ENCODE measurements at regions not wholly inside any gene's neighbourhood (a gene's known extent, or its start where the extent isn't known, plus 50 kb on each side); places are given as distances from the start of the nearest gene placed in this dataset.

GRCh38 chr5:145044970-145045369 lies 790.2 kb downstream of the PRELID2 start:
- POLR2A ChIA-PET, result no interaction called here
- DNase-seq (ENCODE audit: low read depth, low spot score) (no peak), ATAC-seq (no peak)
- BruUV-seq (replicated peaks), result no TSS peak
- TF ChIP-seq TCF7L2 (IDR thresholded peaks at IDR 0.05; ENCODE audit: low read depth, low read length) (no peak), REST (IDR thresholded peaks at IDR 0.05; ENCODE audit: insufficient read depth in 1 of 2, low read depth in 2 of 2, low read length in 1 of 2) (no peak), SIN3A (IDR thresholded peaks at IDR 0.05; ENCODE audit: borderline replicate concordance, insufficient read depth, low read depth, low read length) (no peak), POLR2AphosphoS5 (IDR thresholded peaks at IDR 0.05; ENCODE audit: low read depth, low read length) (no peak)
- TF ChIP-seq, protein P1, sequence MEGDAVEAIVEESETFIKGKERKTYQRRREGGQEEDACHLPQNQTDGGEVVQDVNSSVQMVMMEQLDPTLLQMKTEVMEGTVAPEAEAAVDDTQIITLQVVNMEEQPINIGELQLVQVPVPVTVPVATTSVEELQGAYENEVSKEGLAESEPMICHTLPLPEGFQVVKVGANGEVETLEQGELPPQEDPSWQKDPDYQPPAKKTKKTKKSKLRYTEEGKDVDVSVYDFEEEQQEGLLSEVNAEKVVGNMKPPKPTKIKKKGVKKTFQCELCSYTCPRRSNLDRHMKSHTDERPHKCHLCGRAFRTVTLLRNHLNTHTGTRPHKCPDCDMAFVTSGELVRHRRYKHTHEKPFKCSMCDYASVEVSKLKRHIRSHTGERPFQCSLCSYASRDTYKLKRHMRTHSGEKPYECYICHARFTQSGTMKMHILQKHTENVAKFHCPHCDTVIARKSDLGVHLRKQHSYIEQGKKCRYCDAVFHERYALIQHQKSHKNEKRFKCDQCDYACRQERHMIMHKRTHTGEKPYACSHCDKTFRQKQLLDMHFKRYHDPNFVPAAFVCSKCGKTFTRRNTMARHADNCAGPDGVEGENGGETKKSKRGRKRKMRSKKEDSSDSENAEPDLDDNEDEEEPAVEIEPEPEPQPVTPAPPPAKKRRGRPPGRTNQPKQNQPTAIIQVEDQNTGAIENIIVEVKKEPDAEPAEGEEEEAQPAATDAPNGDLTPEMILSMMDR (IDR thresholded peaks at IDR 0.05), result no peak
- intact Hi-C loops (cut with micrococcal nuclease; ENCODE audit: unreplicated experiment) (no loop called here), in situ Hi-C loops (cut with HindIII; ENCODE audit: low pct_unique_long_range_greater_than_20kb, low sequenced_read_pairs) (no loop called here)
- CTCF ChIA-PET, result interaction anchor here (0.7 kb wide), 1 partner anchor 135 kb away, joined by 3 read pairs; no protein-coding TSS in a partner anchor
- H3K4me1 ChIP-seq (ENCODE audit: control insufficient read depth, insufficient read depth, low read length), result no peaks in the 10 kb centered on the region
- H3K27ac ChIP-seq (ENCODE audit: low read length), result no peak overlapping the region
- no peaks in the 10 kb centered on the region for H3K36me3 ChIP-seq (ENCODE audit: control insufficient read depth, insufficient read depth, low read length)
- no peak overlapping the region for H3K4me3 ChIP-seq (ENCODE audit: low read depth in 2 of 2, low read length in 2 of 2)
- no peaks in the 10 kb centered on the region for H3K27me3 ChIP-seq (ENCODE audit: control insufficient read depth, insufficient read depth, low read length)
- no peaks in the 10 kb centered on the region for H3K9me3 ChIP-seq (ENCODE audit: control insufficient read depth, insufficient read depth, low read depth, low read length)

DNA sequence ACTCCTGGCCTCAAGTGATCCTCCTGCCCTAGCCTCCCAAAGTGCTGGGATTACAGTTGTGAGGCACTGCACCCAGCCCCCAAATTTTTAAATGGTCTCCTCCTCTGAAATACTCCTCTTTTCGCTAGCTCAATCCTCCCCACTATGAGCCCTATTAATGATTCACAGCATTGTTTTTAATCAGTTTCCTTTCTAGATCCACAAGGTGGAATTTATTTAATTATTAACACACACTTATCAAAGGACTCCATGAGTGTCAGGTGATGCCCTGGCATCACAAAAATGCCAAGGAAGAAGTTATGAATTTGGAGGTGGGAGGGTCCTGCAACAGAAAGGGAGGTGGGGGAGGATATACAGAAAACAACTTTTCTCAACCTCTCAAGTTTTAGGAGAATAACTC lies 806.5 kb downstream of the PRELID2 start:
- Histone ChIP-seq H3K4me1 (ENCODE audit: control insufficient read depth, insufficient read depth, low read length) (no peaks in the 10 kb centered on the region), H3K4me3 (ENCODE audit: low read depth in 2 of 2, low read length in 2 of 2) (no peak overlapping the region), H3K27me3 (ENCODE audit: control insufficient read depth, insufficient read depth, low read length) (no peaks in the 10 kb centered on the region), H3K27ac (ENCODE audit: low read length) (no peak overlapping the region), H3K9me3 (ENCODE audit: control insufficient read depth, insufficient read depth, low read depth, low read length) (no peaks in the 10 kb centered on the region), H3K36me3 (ENCODE audit: control insufficient read depth, insufficient read depth, low read length) (no peaks in the 10 kb centered on the region)
- TF ChIP-seq, protein P1 (IDR thresholded peaks at IDR 0.05), result no peak
- TF ChIP-seq REST (IDR thresholded peaks at IDR 0.05; ENCODE audit: insufficient read depth in 1 of 2, low read depth in 2 of 2, low read length in 1 of 2), result no peak
- TF ChIP-seq SIN3A (IDR thresholded peaks at IDR 0.05; ENCODE audit: borderline replicate concordance, insufficient read depth, low read depth, low read length), result no peak
- TF ChIP-seq POLR2AphosphoS5 (IDR thresholded peaks at IDR 0.05; ENCODE audit: low read depth, low read length), result no peak
- no peak for TF ChIP-seq TCF7L2 (IDR thresholded peaks at IDR 0.05; ENCODE audit: low read depth, low read length)
- ChIA-PET CTCF (no interaction called here), POLR2A (no interaction called here)
- no peak for ATAC-seq
- intact Hi-C loops (cut with micrococcal nuclease; ENCODE audit: unreplicated experiment) (no loop called here), in situ Hi-C loops (cut with HindIII; ENCODE audit: low pct_unique_long_range_greater_than_20kb, low sequenced_read_pairs) (no loop called here)
- no TSS peak for BruUV-seq (replicated peaks)
- DNase-seq (ENCODE audit: low read depth, low spot score), result no peak
